ENCODE measurements at regions not wholly inside any gene's neighbourhood (a gene's known extent, or its start where the extent isn't known, plus 50 kb on each side); places are given as distances from the start of the nearest gene placed in this dataset.

DNA sequence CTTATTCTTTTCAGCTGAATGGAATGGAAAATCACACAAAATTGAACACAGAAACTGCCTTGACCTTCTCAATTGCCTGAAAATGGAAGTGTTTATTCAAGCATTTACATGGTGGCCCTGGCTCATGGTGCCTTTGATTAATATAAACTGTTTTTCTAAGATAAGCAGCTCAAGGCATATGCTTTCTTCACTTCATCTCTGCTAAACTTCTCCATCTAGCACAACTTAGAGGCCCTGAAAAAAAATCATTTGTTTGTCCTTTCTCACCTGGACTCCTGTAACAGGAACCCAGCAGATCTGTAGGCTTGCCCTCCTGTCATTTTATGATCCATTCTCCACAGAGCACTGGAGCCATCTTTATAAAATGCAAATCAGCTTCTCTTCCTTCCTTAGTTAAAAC lies 117.5 kb upstream of the KRR1 start:
- TF ChIP-seq, protein P1, sequence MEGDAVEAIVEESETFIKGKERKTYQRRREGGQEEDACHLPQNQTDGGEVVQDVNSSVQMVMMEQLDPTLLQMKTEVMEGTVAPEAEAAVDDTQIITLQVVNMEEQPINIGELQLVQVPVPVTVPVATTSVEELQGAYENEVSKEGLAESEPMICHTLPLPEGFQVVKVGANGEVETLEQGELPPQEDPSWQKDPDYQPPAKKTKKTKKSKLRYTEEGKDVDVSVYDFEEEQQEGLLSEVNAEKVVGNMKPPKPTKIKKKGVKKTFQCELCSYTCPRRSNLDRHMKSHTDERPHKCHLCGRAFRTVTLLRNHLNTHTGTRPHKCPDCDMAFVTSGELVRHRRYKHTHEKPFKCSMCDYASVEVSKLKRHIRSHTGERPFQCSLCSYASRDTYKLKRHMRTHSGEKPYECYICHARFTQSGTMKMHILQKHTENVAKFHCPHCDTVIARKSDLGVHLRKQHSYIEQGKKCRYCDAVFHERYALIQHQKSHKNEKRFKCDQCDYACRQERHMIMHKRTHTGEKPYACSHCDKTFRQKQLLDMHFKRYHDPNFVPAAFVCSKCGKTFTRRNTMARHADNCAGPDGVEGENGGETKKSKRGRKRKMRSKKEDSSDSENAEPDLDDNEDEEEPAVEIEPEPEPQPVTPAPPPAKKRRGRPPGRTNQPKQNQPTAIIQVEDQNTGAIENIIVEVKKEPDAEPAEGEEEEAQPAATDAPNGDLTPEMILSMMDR (IDR thresholded peaks at IDR 0.05 in 2 of 3, conservative IDR thresholded peaks at IDR 0.05 in 1 of 3; ENCODE audit: insufficient read depth in 2 of 3, low read depth in 1 of 3, low read length in 3 of 3): no peak
- TF ChIP-seq, protein P2, sequence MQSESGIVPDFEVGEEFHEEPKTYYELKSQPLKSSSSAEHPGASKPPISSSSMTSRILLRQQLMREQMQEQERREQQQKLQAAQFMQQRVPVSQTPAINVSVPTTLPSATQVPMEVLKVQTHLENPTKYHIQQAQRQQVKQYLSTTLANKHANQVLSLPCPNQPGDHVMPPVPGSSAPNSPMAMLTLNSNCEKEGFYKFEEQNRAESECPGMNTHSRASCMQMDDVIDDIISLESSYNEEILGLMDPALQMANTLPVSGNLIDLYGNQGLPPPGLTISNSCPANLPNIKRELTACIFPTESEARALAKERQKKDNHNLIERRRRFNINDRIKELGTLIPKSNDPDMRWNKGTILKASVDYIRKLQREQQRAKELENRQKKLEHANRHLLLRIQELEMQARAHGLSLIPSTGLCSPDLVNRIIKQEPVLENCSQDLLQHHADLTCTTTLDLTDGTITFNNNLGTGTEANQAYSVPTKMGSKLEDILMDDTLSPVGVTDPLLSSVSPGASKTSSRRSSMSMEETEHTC (IDR thresholded peaks at IDR 0.05): no peak
- TF ChIP-seq ZNF253 (CRISPR knock-in tag; conservative IDR thresholded peaks at IDR 0.05): no peak
- no peak for TF ChIP-seq ZBED1 (IDR thresholded peaks at IDR 0.05)
- TF ChIP-seq MEIS2 (IDR thresholded peaks at IDR 0.05; ENCODE audit: partially characterized antibody): no peak
- TF ChIP-seq MAFK (IDR thresholded peaks at IDR 0.05; ENCODE audit: low read length): no peak
- TF ChIP-seq RCOR1 (IDR thresholded peaks at IDR 0.05; ENCODE audit: borderline replicate concordance in 1 of 2, low read depth in 2 of 2, low read length in 2 of 2): no peak
